Omental fat pad (tissue), 3 donors: ENCODE measurements at regions not wholly inside any gene's neighbourhood (a gene's known extent, or its start where the extent isn't known, plus 50 kb on each side); places are given as distances from the start of the nearest gene placed in this dataset.

Source experiments
- ATAC-seq: fragments of 150-250 bp; one replicate; pipeline ENCODE4 v1.9.1; 2016; ENCODE audit warnings: mild to moderate bottlenecking, moderate library complexity; ENCODE audit not compliant: low FRiP score
- DNase-seq: peaks from one replicate; pipeline ENCODE4 v3.0.0-alpha.2; 2019; ENCODE audit warnings: low spot score
- TF ChIP-seq, protein P1 (sequence below), 3 donors: fragments of 450-650 bp; IDR thresholded peaks; one replicate each; pipeline ENCODE4 v1.5.1; 2016 to 2017; ENCODE audit warnings: antibody characterized with exemption in 3 of 3, mild to moderate bottlenecking in 3 of 3, moderate library complexity in 2 of 3

- no peak for DNase-seq
- ATAC-seq: no peak
- TF ChIP-seq, protein P1, sequence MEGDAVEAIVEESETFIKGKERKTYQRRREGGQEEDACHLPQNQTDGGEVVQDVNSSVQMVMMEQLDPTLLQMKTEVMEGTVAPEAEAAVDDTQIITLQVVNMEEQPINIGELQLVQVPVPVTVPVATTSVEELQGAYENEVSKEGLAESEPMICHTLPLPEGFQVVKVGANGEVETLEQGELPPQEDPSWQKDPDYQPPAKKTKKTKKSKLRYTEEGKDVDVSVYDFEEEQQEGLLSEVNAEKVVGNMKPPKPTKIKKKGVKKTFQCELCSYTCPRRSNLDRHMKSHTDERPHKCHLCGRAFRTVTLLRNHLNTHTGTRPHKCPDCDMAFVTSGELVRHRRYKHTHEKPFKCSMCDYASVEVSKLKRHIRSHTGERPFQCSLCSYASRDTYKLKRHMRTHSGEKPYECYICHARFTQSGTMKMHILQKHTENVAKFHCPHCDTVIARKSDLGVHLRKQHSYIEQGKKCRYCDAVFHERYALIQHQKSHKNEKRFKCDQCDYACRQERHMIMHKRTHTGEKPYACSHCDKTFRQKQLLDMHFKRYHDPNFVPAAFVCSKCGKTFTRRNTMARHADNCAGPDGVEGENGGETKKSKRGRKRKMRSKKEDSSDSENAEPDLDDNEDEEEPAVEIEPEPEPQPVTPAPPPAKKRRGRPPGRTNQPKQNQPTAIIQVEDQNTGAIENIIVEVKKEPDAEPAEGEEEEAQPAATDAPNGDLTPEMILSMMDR (IDR thresholded peaks at IDR 0.05): no peak
Measured at GRCh38 chrX:139052461-139052860, 340.9 kb upstream of the FGF13 start.

DNA sequence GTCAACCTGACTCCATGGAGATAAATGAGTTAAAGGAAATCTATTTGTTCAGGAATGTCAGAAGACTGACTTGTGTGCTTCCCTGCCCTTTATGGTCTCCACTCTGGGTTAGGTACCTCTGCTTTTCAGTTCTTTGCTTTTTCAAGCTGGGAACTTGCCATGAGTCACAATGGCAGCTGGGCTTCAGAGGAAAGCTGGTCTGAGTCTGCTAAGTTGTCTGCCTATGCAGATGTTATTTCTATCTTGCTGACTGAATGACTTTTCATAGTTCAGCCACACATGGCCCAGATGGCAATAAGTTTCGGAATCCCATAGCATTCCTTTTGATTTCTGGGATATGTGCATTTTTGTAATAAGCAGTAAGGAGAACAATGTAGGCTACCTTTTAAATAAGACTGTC lies 337.9 kb upstream of the FGF13 start:
- DNase-seq (no peak), ATAC-seq (no peak)
- TF ChIP-seq, protein P1 (IDR thresholded peaks at IDR 0.05): no peak

GRCh38 chrX:139044680-139045079 lies 333.2 kb upstream of the FGF13 start:
- DNase-seq: no peak
- no peak for ATAC-seq
- TF ChIP-seq, protein P1 (IDR thresholded peaks at IDR 0.05): no peak

- DNase-seq (no peak), ATAC-seq (no peak)
- TF ChIP-seq, protein P1 (IDR thresholded peaks at IDR 0.05): no peak
Measured at GRCh38 chrX:139039041-139039440, 327.5 kb upstream of the FGF13 start.

GRCh38 chrX:139026811-139027210 lies 315.3 kb upstream of the FGF13 start:
- no peak for DNase-seq

GRCh38 chrX:139026406-139026805 lies 314.9 kb upstream of the FGF13 start:
- ATAC-seq (no peak), DNase-seq (no peak)
- TF ChIP-seq, protein P1 (IDR thresholded peaks at IDR 0.05): no peak

More at GRCh38 chrX:139026811-139027210, 315.3 kb upstream of the FGF13 start:
- ATAC-seq: no peak
- TF ChIP-seq, protein P1 (IDR thresholded peaks at IDR 0.05): no peak

GRCh38 chrX:139025816-139026215 lies 314.3 kb upstream of the FGF13 start:
- no peak for DNase-seq
- no peak for ATAC-seq
- TF ChIP-seq, protein P1 (IDR thresholded peaks at IDR 0.05): no peak
